ENCODE measurements at regions not wholly inside any gene's neighbourhood (a gene's known extent, or its start where the extent isn't known, plus 50 kb on each side); places are given as distances from the start of the nearest gene placed in this dataset.

DNA sequence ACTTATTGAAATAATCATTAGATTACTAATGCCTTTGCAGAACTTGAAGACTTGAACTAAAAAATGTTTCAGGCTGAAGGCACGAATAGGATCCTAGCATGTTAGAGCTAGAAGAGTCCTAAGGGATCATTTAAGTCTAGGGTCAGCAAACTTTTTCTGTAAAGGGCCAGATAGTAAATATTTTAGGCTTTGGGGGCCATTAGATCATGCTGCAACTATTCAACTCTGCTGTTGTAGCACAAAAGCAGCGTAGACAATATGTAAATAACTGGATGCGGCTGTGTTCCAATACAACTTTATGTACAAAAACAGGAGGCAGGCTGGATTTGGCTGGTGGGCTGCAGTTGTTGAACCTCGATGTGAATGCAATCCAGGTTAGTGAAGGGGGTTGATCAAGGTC, 221.7 kb downstream of the ATP23 start:
- Histone ChIP-seq H3K27ac (replicated peaks) (no peak overlapping the region), H3K4me3 (replicated peaks; ENCODE audit: insufficient read depth, low read length) (no peak overlapping the region), H3K27me3 (ENCODE audit: insufficient read depth, poor library complexity, severe bottlenecking) (no peaks in the 10 kb centered on the region)
- DNase-seq (ENCODE audit: low read depth in 1 of 2, low spot score in 1 of 2): no peak
- no peak for TF ChIP-seq POLR2AphosphoS5 (IDR thresholded peaks at IDR 0.05; ENCODE audit: low read depth)

DNA sequence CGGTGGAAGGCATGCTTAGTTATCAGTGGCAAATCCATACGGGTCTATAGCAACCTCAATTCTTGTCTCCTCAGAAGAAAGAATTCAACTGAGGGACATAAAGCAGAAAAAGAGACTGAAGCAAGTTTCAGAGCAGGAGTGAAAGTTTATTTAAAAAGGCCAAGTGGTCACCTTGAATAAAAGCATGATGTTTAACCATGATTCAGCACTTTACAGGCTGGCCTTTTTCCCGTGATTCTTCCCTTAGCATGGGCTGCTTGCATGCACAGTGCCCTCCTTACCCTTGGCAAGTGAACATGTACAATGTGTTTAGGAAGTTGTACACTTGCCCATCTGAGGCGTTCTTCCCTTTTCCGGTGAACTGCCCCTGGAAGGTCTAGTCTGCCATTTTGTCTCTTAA, 225.3 kb downstream of the ATP23 start:
- TF ChIP-seq GABPA (IDR thresholded peaks at IDR 0.05; ENCODE audit: low read depth) (no peak), SPI1 (IDR thresholded peaks at IDR 0.05; ENCODE audit: borderline replicate concordance, low read depth) (no peak), POLR2AphosphoS5 (IDR thresholded peaks at IDR 0.05; ENCODE audit: low read depth) (no peak)
- TF ChIP-seq, protein P1, sequence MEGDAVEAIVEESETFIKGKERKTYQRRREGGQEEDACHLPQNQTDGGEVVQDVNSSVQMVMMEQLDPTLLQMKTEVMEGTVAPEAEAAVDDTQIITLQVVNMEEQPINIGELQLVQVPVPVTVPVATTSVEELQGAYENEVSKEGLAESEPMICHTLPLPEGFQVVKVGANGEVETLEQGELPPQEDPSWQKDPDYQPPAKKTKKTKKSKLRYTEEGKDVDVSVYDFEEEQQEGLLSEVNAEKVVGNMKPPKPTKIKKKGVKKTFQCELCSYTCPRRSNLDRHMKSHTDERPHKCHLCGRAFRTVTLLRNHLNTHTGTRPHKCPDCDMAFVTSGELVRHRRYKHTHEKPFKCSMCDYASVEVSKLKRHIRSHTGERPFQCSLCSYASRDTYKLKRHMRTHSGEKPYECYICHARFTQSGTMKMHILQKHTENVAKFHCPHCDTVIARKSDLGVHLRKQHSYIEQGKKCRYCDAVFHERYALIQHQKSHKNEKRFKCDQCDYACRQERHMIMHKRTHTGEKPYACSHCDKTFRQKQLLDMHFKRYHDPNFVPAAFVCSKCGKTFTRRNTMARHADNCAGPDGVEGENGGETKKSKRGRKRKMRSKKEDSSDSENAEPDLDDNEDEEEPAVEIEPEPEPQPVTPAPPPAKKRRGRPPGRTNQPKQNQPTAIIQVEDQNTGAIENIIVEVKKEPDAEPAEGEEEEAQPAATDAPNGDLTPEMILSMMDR (IDR thresholded peaks at IDR 0.05; ENCODE audit: insufficient read depth, low read length): no peak
- TF ChIP-seq, protein P2, sequence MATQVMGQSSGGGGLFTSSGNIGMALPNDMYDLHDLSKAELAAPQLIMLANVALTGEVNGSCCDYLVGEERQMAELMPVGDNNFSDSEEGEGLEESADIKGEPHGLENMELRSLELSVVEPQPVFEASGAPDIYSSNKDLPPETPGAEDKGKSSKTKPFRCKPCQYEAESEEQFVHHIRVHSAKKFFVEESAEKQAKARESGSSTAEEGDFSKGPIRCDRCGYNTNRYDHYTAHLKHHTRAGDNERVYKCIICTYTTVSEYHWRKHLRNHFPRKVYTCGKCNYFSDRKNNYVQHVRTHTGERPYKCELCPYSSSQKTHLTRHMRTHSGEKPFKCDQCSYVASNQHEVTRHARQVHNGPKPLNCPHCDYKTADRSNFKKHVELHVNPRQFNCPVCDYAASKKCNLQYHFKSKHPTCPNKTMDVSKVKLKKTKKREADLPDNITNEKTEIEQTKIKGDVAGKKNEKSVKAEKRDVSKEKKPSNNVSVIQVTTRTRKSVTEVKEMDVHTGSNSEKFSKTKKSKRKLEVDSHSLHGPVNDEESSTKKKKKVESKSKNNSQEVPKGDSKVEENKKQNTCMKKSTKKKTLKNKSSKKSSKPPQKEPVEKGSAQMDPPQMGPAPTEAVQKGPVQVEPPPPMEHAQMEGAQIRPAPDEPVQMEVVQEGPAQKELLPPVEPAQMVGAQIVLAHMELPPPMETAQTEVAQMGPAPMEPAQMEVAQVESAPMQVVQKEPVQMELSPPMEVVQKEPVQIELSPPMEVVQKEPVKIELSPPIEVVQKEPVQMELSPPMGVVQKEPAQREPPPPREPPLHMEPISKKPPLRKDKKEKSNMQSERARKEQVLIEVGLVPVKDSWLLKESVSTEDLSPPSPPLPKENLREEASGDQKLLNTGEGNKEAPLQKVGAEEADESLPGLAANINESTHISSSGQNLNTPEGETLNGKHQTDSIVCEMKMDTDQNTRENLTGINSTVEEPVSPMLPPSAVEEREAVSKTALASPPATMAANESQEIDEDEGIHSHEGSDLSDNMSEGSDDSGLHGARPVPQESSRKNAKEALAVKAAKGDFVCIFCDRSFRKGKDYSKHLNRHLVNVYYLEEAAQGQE (IDR thresholded peaks at IDR 0.05; ENCODE audit: insufficient replicate concordance, low read depth): no peak
- H3K4me3 ChIP-seq (replicated peaks; ENCODE audit: insufficient read depth, low read length): no peak overlapping the region
- DNase-seq (ENCODE audit: low read depth in 1 of 2, low spot score in 1 of 2): no peak
- H3K27ac ChIP-seq (replicated peaks): no peak overlapping the region
- no peaks in the 10 kb centered on the region for H3K27me3 ChIP-seq (ENCODE audit: insufficient read depth, poor library complexity, severe bottlenecking)

DNA sequence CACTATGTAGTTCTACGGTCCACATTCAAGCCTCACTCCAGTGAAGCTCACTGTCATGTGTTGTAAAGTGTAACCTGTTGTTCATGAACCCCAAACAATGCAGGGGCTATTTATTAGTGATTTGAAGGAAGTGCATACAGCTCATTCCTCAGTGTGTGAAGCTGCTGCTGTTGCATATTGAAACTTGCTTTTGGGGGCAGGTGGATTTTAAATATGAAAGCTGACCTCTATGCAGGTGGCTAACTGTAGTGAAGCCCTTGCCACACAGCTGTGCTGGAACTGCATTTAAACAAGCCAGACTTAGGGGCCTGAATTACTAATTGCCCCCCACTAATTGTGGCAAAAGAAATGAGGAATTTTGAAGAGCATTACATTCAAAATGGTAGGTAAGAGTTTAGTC, 226.3 kb downstream of the ATP23 start:
- H3K27ac ChIP-seq (replicated peaks): no peak overlapping the region

DNA sequence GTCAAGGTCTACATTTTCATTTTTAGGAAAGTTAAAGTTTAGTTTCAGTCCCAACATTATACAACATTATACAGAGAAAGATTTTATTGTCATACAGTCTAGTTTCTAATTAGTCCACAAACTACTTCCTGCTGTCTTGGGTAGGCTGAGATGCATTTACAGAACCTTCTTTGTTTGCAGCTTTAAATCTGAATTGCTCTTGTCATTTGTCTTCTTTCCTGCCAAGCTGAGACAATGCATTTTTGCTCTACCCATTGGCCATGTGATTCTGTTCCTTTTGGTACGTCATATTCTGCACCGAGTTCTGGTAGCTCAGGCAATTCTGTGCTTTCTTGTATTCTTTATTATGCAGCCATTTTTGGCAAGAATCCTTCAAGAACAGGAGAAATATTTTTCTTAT, 228.5 kb downstream of the ATP23 start:
- Histone ChIP-seq H3K27ac (replicated peaks) (no peak overlapping the region), H3K4me3 (replicated peaks; ENCODE audit: insufficient read depth, low read length) (no peak overlapping the region), H3K27me3 (ENCODE audit: insufficient read depth, poor library complexity, severe bottlenecking) (no peaks in the 10 kb centered on the region)
- no peak for DNase-seq (ENCODE audit: low read depth in 1 of 2, low spot score in 1 of 2)
- TF ChIP-seq, protein P1 (IDR thresholded peaks at IDR 0.05; ENCODE audit: insufficient read depth, low read length): no peak
- TF ChIP-seq POLR2AphosphoS5 (IDR thresholded peaks at IDR 0.05; ENCODE audit: low read depth) (no peak), SPI1 (IDR thresholded peaks at IDR 0.05; ENCODE audit: borderline replicate concordance, low read depth) (no peak), GABPA (IDR thresholded peaks at IDR 0.05; ENCODE audit: low read depth) (no peak)
- TF ChIP-seq, protein P2 (IDR thresholded peaks at IDR 0.05; ENCODE audit: insufficient replicate concordance, low read depth): no peak

More for the DNA sequence above, 226.3 kb downstream of the ATP23 start:
- no peak for DNase-seq (ENCODE audit: low read depth in 1 of 2, low spot score in 1 of 2)
- TF ChIP-seq SPI1 (IDR thresholded peaks at IDR 0.05; ENCODE audit: borderline replicate concordance, low read depth): no peak
- TF ChIP-seq POLR2AphosphoS5 (IDR thresholded peaks at IDR 0.05; ENCODE audit: low read depth): no peak
- TF ChIP-seq, protein P2 (IDR thresholded peaks at IDR 0.05; ENCODE audit: insufficient replicate concordance, low read depth): no peak
- TF ChIP-seq, protein P1 (IDR thresholded peaks at IDR 0.05; ENCODE audit: insufficient read depth, low read length): no peak
- no peak for TF ChIP-seq GABPA (IDR thresholded peaks at IDR 0.05; ENCODE audit: low read depth)
- Histone ChIP-seq H3K27me3 (ENCODE audit: insufficient read depth, poor library complexity, severe bottlenecking) (no peaks in the 10 kb centered on the region), H3K4me3 (replicated peaks; ENCODE audit: insufficient read depth, low read length) (no peak overlapping the region)

Data from HL-60 (cell line).